IMR-90 (cell line): ENCODE measurements at regions not wholly inside any gene's neighbourhood (a gene's known extent, or its start where the extent isn't known, plus 50 kb on each side); places are given as distances from the start of the nearest gene placed in this dataset.

Experiments used
- ATAC-seq: fragments of 200-7000 bp; cut with Tn5 transposase; 2 replicates; pipeline ENCODE4 v1.9.1; 2020; ENCODE audit warnings: low read depth, mild to moderate bottlenecking, moderate library complexity
- BruUV-seq: library from RNA; stranded (reverse); fragments of 400-500 nt; replicated peaks from 2 replicates; lab custom pipeline; 2021; lab: Mats Ljungman, UMichigan
- CTCF ChIA-PET: fragments of 300-600 bp; formaldehyde crosslinking; extraction: SDS; loops from one replicate; lab custom pipeline; 2021; ENCODE audit warnings: antibody characterized with exemption; lab: Yijun Ruan, JAX
- POLR2A ChIA-PET: fragments of 300-600 bp; sonication (Branson Sonifier 250); formaldehyde crosslinking; loops from one replicate; lab custom pipeline; 2022; ENCODE audit warnings: antibody characterized with exemption; ENCODE audit not compliant: unreplicated experiment; lab: Charles Lee
- DNase-seq: peaks from one replicate; pipeline ENCODE4 v3.0.0; 2013
- H2AFZ ChIP-seq: replicated peaks from 2 replicates; pipeline ENCODE3; 2013; ENCODE audit warnings: low read length, mild to moderate bottlenecking; ENCODE audit not compliant: poor library complexity
- H2AK5ac ChIP-seq: 2 replicates; pipeline ENCODE4 v1.6.1; 2013; ENCODE audit warnings: low read depth, low read length, inconsistent platforms
- H2AK9ac ChIP-seq: replicated peaks from 2 replicates; pipeline ENCODE3; 2013; ENCODE audit warnings: mild to moderate bottlenecking, low read depth, low read length, moderate library complexity; ENCODE audit not compliant: poor library complexity
- H2BK120ac ChIP-seq: 2 replicates; pipeline ENCODE4 v1.6.1; 2013; ENCODE audit warnings: low read depth, low read length, inconsistent platforms
- H2BK15ac ChIP-seq: 3 replicates; pipeline ENCODE4 v1.6.1; 2013; ENCODE audit warnings: low read depth, low read length, inconsistent platforms
- H2BK20ac ChIP-seq: 2 replicates; pipeline ENCODE4 v1.6.1; 2013; ENCODE audit warnings: low read depth, mild to moderate bottlenecking, inconsistent platforms, low read length, moderate library complexity
- H2BK5ac ChIP-seq: 2 replicates; pipeline ENCODE4 v1.6.1; 2013; ENCODE audit warnings: mild to moderate bottlenecking, low read depth, low read length, inconsistent platforms; ENCODE audit not compliant: poor library complexity, severe bottlenecking
- H3K14ac ChIP-seq: replicated peaks from 2 replicates; pipeline ENCODE4 v1.6.1; 2013; ENCODE audit warnings: low read depth, low read length, inconsistent platforms
- H3K18ac ChIP-seq: 2 replicates; pipeline ENCODE4 v1.6.1; 2013; ENCODE audit warnings: low read depth, low read length, control low read depth
- H3K23ac ChIP-seq: 2 replicates; pipeline ENCODE4 v1.6.1; 2013; ENCODE audit warnings: low read depth, low read length, inconsistent platforms
- H3K27ac ChIP-seq: 2 replicates; pipeline ENCODE4 v1.5.1; 2013; ENCODE audit warnings: mild to moderate bottlenecking, control low read depth, low read length; ENCODE audit not compliant: insufficient read depth
- H3K27me3 ChIP-seq: 2 replicates; pipeline ENCODE4 v1.6.1; 2013; ENCODE audit warnings: low read length; ENCODE audit not compliant: control insufficient read depth, insufficient read depth
- H3K36me3 ChIP-seq: 2 replicates; pipeline ENCODE4 v1.6.1; 2013; ENCODE audit warnings: low read length, mixed read lengths; ENCODE audit not compliant: control insufficient read depth, insufficient read depth
- H3K4ac ChIP-seq: 2 replicates; pipeline ENCODE4 v1.6.1; 2013; ENCODE audit warnings: low read depth, low read length, inconsistent platforms
- H3K4me1 ChIP-seq: 2 replicates; pipeline ENCODE4 v1.6.1; 2013; ENCODE audit warnings: low read length, mixed read lengths; ENCODE audit not compliant: control insufficient read depth, insufficient read depth
- H3K4me2 ChIP-seq: 2 replicates; pipeline ENCODE4 v1.6.1; 2013; ENCODE audit warnings: low read depth, mild to moderate bottlenecking, control low read depth, low read length, moderate library complexity
- H3K4me3 ChIP-seq: 2 replicates; pipeline ENCODE4 v1.5.1; 2013; ENCODE audit warnings: low read depth, mild to moderate bottlenecking, control low read depth, low read length, moderate library complexity; ENCODE audit not compliant: insufficient read depth
- H3K56ac ChIP-seq: 2 replicates; pipeline ENCODE4 v1.6.1; 2013; ENCODE audit warnings: low read length, inconsistent platforms; ENCODE audit not compliant: insufficient read depth; ENCODE audit errors: extremely low read depth
- H3K79me1 ChIP-seq, 2 experiments: 2 replicates each; pipeline ENCODE4 v1.6.1; 2013; ENCODE audit warnings: low read length in 2 of 2, inconsistent platforms in 1 of 2, low read depth in 1 of 2
- H3K9ac ChIP-seq: 2 replicates; pipeline ENCODE4 v1.6.1; 2013; ENCODE audit warnings: low read depth, low read length, control low read depth
- H3K9me1 ChIP-seq: 2 replicates; pipeline ENCODE4 v1.6.1; 2013; ENCODE audit warnings: low read length, inconsistent platforms; ENCODE audit not compliant: insufficient read depth
- H3K9me3 ChIP-seq: 2 replicates; pipeline ENCODE4 v1.6.1; 2013; ENCODE audit warnings: low read length; ENCODE audit not compliant: control insufficient read depth, insufficient read depth
- H4K20me1 ChIP-seq: 2 replicates; pipeline ENCODE4 v1.6.1; 2013; ENCODE audit warnings: low read length, inconsistent platforms; ENCODE audit not compliant: insufficient read depth
- H4K5ac ChIP-seq: 2 replicates; pipeline ENCODE4 v1.6.1; 2013; ENCODE audit warnings: mild to moderate bottlenecking, low read depth, low read length, control low read depth
- H4K8ac ChIP-seq, 2 experiments: 2 replicates each; pipeline ENCODE4 v1.6.1; 2013; ENCODE audit warnings: low read depth in 2 of 2, low read length in 2 of 2, control low read depth in 1 of 2, inconsistent platforms in 1 of 2
- H4K91ac ChIP-seq: 2 replicates; pipeline ENCODE4 v1.6.1; 2013; ENCODE audit warnings: low read depth, low read length, inconsistent platforms; ENCODE audit not compliant: insufficient read depth
- CHD1 ChIP-seq: IDR thresholded peaks from 2 replicates; pipeline ENCODE4 v1.6.1; 2012; ENCODE audit warnings: low read depth, low read length, improper control_type of control experiment
- RAD21 ChIP-seq: IDR thresholded peaks from 2 replicates; pipeline ENCODE4 v1.6.1; 2012; ENCODE audit warnings: low read length, improper control_type of control experiment
- RCOR1 ChIP-seq: IDR thresholded peaks from 2 replicates; pipeline ENCODE4 v1.6.1; 2012; ENCODE audit warnings: mild to moderate bottlenecking, low read length, improper control_type of control experiment; ENCODE audit not compliant: insufficient replicate concordance
- SMC3 ChIP-seq: fragments of 150-350 bp; IDR thresholded peaks from 2 replicates; pipeline ENCODE4 v1.6.1; 2016; ENCODE audit warnings: low read depth, mild to moderate bottlenecking, antibody characterized with exemption, low read length, moderate library complexity
- WGBS, 2 experiments: methylation state at CpG; one replicate each; pipeline versions ENCODE4 v1.1.5 to v1.1.7; 2013; ENCODE audit warnings: missing lambda C conversion rate in 2 of 2; ENCODE audit not compliant: insufficient read length in 1 of 2; ENCODE audit errors: extremely low coverage in 2 of 2; 5-methylcytosine and 5-hydroxymethylcytosine counted together
- dilution Hi-C: fragments of 300-500 bp; cut with HindIII; formaldehyde crosslinking; loops from one replicate; pipeline ENCODE4 v1.14.3; 2018; ENCODE audit warnings: low sequenced_read_pairs; ENCODE audit not compliant: unreplicated experiment
- in situ Hi-C: fragments of 300-500 bp; cut with MboI; formaldehyde crosslinking; loops from 3 replicates; pipeline ENCODE4 v1.14.3; 2019; ENCODE audit warnings: low sequenced_read_pairs, inconsistent platforms, mixed read lengths
- intact Hi-C: fragments of 100-400 bp; cut with micrococcal nuclease; formaldehyde crosslinking; loops from 2 replicates; pipeline ENCODE4 v1.10.0; 2022
- TF ChIP-seq, protein P1 (sequence below): conservative IDR thresholded peaks from 2 replicates; pipeline ENCODE4 v1.5.1; 2012; ENCODE audit warnings: mild to moderate bottlenecking, low read depth, low read length, improper control_type of control experiment
- TF ChIP-seq, protein P2 (sequence below): fragments of 150-350 bp; IDR thresholded peaks from 2 replicates; pipeline ENCODE4 v1.6.1; 2016; ENCODE audit warnings: low read depth, mild to moderate bottlenecking, low read length, moderate library complexity, borderline replicate concordance
- TF ChIP-seq, protein P3 (sequence below): fragments of 150-350 bp; IDR thresholded peaks from 2 replicates; pipeline ENCODE4 v1.6.1; 2017; ENCODE audit warnings: mild to moderate bottlenecking, antibody characterized with exemption, low read length, low read depth

DNA sequence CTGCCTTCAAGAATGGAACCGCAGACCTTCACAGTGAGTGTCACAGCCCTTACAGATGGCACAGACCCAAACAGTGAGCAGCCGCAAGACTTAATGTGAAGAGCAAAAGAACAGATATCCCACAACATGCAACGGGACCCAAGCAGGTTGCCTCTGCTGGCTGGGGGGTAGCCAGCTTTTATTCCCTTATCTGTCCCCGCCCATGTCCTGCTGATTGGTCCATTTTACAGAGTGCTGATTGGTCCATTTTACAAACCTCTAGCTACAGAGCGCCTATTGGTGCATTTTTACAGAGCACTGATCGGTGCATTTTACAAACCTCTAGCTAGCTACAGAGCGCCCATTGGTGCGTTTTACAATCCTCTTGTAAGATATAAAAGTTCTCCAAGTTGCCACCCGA is 102.0 kb upstream of the IGF1R start:
- no peak overlapping the region for H4K91ac ChIP-seq
- POLR2A ChIA-PET = no interaction called here
- BruUV-seq = no TSS peak

More for the DNA sequence above, 102.0 kb upstream of the IGF1R start:
- Histone ChIP-seq H3K9me3 (no peaks in the 10 kb centered on the region), H3K27me3 (no peaks in the 10 kb centered on the region), H2BK5ac (no peak overlapping the region), H2BK120ac (no peak overlapping the region), H3K4me2 (no peak overlapping the region), H3K79me1 (no peaks in the 10 kb centered on the region), H3K4ac (no peak overlapping the region), H3K4me1 (no peaks in the 10 kb centered on the region), H2BK20ac (no peak overlapping the region), H2AFZ (no peak overlapping the region), H3K14ac (no peak overlapping the region), H3K23ac (no peak overlapping the region), H2BK15ac (no peak overlapping the region), H3K18ac (no peak overlapping the region), H3K56ac (no peak overlapping the region), H3K36me3 (no peaks in the 10 kb centered on the region), H4K20me1 (no peaks in the 10 kb centered on the region), H4K5ac (no peak overlapping the region), H4K8ac (no peak overlapping the region), H2AK5ac (no peak overlapping the region), H3K4me3 (no peak overlapping the region), H2AK9ac (no peak overlapping the region), H3K9ac (no peak overlapping the region), H3K9me1 (0 out of 2 replicates have a peak, but pooled peaks cover 3% of the 10 kb centered on the region), H3K27ac (no peak overlapping the region)
- dilution Hi-C loops = no loop called here
- DNase-seq (no peak), ATAC-seq (no peak)
- TF ChIP-seq SMC3 (no peak), CHD1 (no peak), RCOR1 (no peak), RAD21 (no peak)
- TF ChIP-seq, protein P1, sequence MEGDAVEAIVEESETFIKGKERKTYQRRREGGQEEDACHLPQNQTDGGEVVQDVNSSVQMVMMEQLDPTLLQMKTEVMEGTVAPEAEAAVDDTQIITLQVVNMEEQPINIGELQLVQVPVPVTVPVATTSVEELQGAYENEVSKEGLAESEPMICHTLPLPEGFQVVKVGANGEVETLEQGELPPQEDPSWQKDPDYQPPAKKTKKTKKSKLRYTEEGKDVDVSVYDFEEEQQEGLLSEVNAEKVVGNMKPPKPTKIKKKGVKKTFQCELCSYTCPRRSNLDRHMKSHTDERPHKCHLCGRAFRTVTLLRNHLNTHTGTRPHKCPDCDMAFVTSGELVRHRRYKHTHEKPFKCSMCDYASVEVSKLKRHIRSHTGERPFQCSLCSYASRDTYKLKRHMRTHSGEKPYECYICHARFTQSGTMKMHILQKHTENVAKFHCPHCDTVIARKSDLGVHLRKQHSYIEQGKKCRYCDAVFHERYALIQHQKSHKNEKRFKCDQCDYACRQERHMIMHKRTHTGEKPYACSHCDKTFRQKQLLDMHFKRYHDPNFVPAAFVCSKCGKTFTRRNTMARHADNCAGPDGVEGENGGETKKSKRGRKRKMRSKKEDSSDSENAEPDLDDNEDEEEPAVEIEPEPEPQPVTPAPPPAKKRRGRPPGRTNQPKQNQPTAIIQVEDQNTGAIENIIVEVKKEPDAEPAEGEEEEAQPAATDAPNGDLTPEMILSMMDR = no peak
- TF ChIP-seq, protein P2, sequence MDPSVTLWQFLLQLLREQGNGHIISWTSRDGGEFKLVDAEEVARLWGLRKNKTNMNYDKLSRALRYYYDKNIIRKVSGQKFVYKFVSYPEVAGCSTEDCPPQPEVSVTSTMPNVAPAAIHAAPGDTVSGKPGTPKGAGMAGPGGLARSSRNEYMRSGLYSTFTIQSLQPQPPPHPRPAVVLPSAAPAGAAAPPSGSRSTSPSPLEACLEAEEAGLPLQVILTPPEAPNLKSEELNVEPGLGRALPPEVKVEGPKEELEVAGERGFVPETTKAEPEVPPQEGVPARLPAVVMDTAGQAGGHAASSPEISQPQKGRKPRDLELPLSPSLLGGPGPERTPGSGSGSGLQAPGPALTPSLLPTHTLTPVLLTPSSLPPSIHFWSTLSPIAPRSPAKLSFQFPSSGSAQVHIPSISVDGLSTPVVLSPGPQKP = no peak
- TF ChIP-seq, protein P3, sequence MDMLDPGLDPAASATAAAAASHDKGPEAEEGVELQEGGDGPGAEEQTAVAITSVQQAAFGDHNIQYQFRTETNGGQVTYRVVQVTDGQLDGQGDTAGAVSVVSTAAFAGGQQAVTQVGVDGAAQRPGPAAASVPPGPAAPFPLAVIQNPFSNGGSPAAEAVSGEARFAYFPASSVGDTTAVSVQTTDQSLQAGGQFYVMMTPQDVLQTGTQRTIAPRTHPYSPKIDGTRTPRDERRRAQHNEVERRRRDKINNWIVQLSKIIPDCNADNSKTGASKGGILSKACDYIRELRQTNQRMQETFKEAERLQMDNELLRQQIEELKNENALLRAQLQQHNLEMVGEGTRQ = no peak
- in situ Hi-C loops = no loop called here
- intact Hi-C loops = no loop called here
- CTCF ChIA-PET = interaction anchor here (0.6 to 1.5 kb wide), 2 partner anchors 21 to 71 kb away, joined by 3 to 4 read pairs; no protein-coding TSS in a partner anchor
- WGBS, 2 experiments = 84% methylated on average over 5 of the region's 9 CpGs; no CpG with 5 or more reads in 1 of the 2 experiments
